Liver (tissue), 8 donors: ENCODE measurements at regions not wholly inside any gene's neighbourhood (a gene's known extent, or its start where the extent isn't known, plus 50 kb on each side); places are given as distances from the start of the nearest gene placed in this dataset.

Experiments
- DNase-seq: peaks from one replicate; pipeline ENCODE4 v3.0.0-alpha.2; 2017; ENCODE audit warnings: low spot score
- H3K27ac ChIP-seq, 2 donors: one replicate each; pipeline ENCODE4 v1.7.0; 2013; ENCODE audit warnings: inconsistent platforms in 2 of 2, low read length in 2 of 2, control low read depth in 1 of 2, low read depth in 1 of 2, mild to moderate bottlenecking in 1 of 2
- H3K27me3 ChIP-seq, 4 donors: one replicate each; pipeline versions ENCODE4 v1.6.1 to v1.7.0; 2013; ENCODE audit warnings: low read length in 3 of 4, inconsistent platforms in 1 of 4, mild to moderate bottlenecking in 1 of 4, moderate library complexity in 1 of 4; ENCODE audit not compliant: control insufficient read depth in 4 of 4, insufficient read depth in 4 of 4
- H3K36me3 ChIP-seq, 4 donors: one replicate each; pipeline versions ENCODE4 v1.6.1 to v1.7.0; 2013; ENCODE audit warnings: low read length in 3 of 4, mild to moderate bottlenecking in 3 of 4, low read depth in 1 of 4, moderate library complexity in 1 of 4; ENCODE audit not compliant: control insufficient read depth in 4 of 4, insufficient read depth in 3 of 4
- H3K4me1 ChIP-seq, 4 donors: one replicate each; pipeline versions ENCODE4 v1.6.1 to v1.7.0; 2013; ENCODE audit warnings: low read length in 3 of 4, mild to moderate bottlenecking in 3 of 4, moderate library complexity in 1 of 4; ENCODE audit not compliant: control insufficient read depth in 4 of 4, insufficient read depth in 4 of 4
- H3K4me3 ChIP-seq, 3 donors: one replicate each; pipeline versions ENCODE4 v1.6.1 to v1.7.0; 2013; ENCODE audit warnings: low read length in 3 of 3, control low read depth in 1 of 3, low read depth in 1 of 3, mild to moderate bottlenecking in 1 of 3
- H3K9ac ChIP-seq, 2 donors: one replicate each; pipeline ENCODE4 v1.7.0; 2013; ENCODE audit warnings: low read length in 2 of 2, mild to moderate bottlenecking in 2 of 2, moderate library complexity in 2 of 2, control low read depth in 1 of 2, low read depth in 1 of 2
- H3K9me3 ChIP-seq, 4 donors: one replicate each; pipeline versions ENCODE4 v1.6.1 to v1.7.0; 2013; ENCODE audit warnings: low read length in 3 of 4; ENCODE audit not compliant: control insufficient read depth in 4 of 4
- CTCF ChIP-seq: fragments of 150-350 bp; IDR thresholded peaks from 2 replicates; pipeline ENCODE4 v1.5.1; 2017; ENCODE audit warnings: improper control_type of control experiment, low read depth, low read length; ENCODE audit not compliant: missing input control
- EGR1 ChIP-seq, 2 donors: IDR thresholded peaks; 2 replicates each; pipeline ENCODE4 v1.6.1; 2016 to 2018; ENCODE audit warnings: antibody characterized with exemption in 2 of 2, low read depth in 2 of 2
- FOXA2 ChIP-seq: IDR thresholded peaks from 2 replicates; pipeline ENCODE4 v1.6.1; 2016; ENCODE audit warnings: antibody characterized with exemption
- GABPA ChIP-seq, 2 donors: IDR thresholded peaks in 1 of 2; conservative IDR thresholded peaks in 1 of 2; 2 replicates each; pipeline ENCODE4 v1.6.1; 2016; ENCODE audit warnings: antibody characterized with exemption in 2 of 2, mild to moderate bottlenecking in 1 of 2, moderate library complexity in 1 of 2
- HNF4A ChIP-seq, 2 donors: conservative IDR thresholded peaks; 2 replicates each; pipeline ENCODE4 v1.6.1; 2016; ENCODE audit warnings: antibody characterized with exemption in 2 of 2, mild to moderate bottlenecking in 2 of 2
- HNF4G ChIP-seq: IDR thresholded peaks from 2 replicates; pipeline ENCODE4 v1.6.1; 2016; ENCODE audit warnings: antibody characterized with exemption
- JUND ChIP-seq, 2 donors: IDR thresholded peaks; 2 replicates each; pipeline ENCODE4 v1.6.1; 2016; ENCODE audit warnings: antibody characterized with exemption in 2 of 2
- NR2F2 ChIP-seq: IDR thresholded peaks from 2 replicates; pipeline ENCODE4 v1.6.1; 2016; ENCODE audit warnings: antibody characterized with exemption
- RAD21 ChIP-seq, 2 donors: IDR thresholded peaks; 2 replicates each; pipeline ENCODE4 v1.6.1; 2016; ENCODE audit warnings: antibody characterized with exemption in 2 of 2, mild to moderate bottlenecking in 2 of 2
- REST ChIP-seq: IDR thresholded peaks from 2 replicates; pipeline ENCODE4 v1.6.1; 2016; ENCODE audit warnings: antibody characterized with exemption, mild to moderate bottlenecking
- RXRA ChIP-seq, 2 donors: IDR thresholded peaks; 2 replicates each; pipeline ENCODE4 v1.6.1; 2017 to 2018; ENCODE audit warnings: antibody characterized with exemption in 2 of 2, mild to moderate bottlenecking in 1 of 2
- SP1 ChIP-seq: IDR thresholded peaks from 2 replicates; pipeline ENCODE4 v1.6.1; 2018; ENCODE audit warnings: antibody characterized with exemption, mild to moderate bottlenecking
- TAF1 ChIP-seq: conservative IDR thresholded peaks from 2 replicates; pipeline ENCODE4 v1.6.1; 2016; ENCODE audit warnings: antibody characterized with exemption, mild to moderate bottlenecking
- YY1 ChIP-seq: IDR thresholded peaks from 2 replicates; pipeline ENCODE4 v1.6.1; 2016; ENCODE audit warnings: antibody characterized with exemption, mild to moderate bottlenecking
- ZBTB33 ChIP-seq: IDR thresholded peaks from 2 replicates; pipeline ENCODE4 v1.6.1; 2016; ENCODE audit warnings: antibody characterized with exemption
- WGBS: extraction: QIAGEN DNeasy Blood & Tissue Kit; methylation state at CpG from one replicate; pipeline ENCODE4 v1.1.7; 2013; 5-methylcytosine and 5-hydroxymethylcytosine counted together
- TF ChIP-seq, protein P1 (sequence below): IDR thresholded peaks from 2 replicates; pipeline ENCODE4 v1.6.1; 2016; ENCODE audit warnings: antibody characterized with exemption
- donor health status: healthy.
- donor health status: healthy.
- donor health status: healthy.
- donor health status: healthy.
- donor health status: healthy.

- TF ChIP-seq HNF4A (conservative IDR thresholded peaks at IDR 0.05) = no peak
- TF ChIP-seq HNF4G = no peak
- TF ChIP-seq REST = no peak
- TF ChIP-seq YY1 = no peak
- no peak for TF ChIP-seq SP1
Observed at GRCh38 chr7:124257638-124258308, 224.9 kb upstream of the TMEM229A start (continued).

GRCh38 chr7:124255041-124255655 lies 222.3 kb upstream of the TMEM229A start:
- WGBS = 45% methylated on average over 4 of the region's 4 CpGs
- Histone ChIP-seq H3K36me3 (no peaks in the 10 kb centered on the region), H3K27ac (no peak overlapping the region), H3K9ac (no peak overlapping the region), H3K4me3 (no peak overlapping the region), H3K9me3 (peaks cover 0 to 3% (median 0%) of the 10 kb centered on the region in 4 donors), H3K27me3 (no peaks in the 10 kb centered on the region), H3K4me1 (no peaks in the 10 kb centered on the region)
- TF ChIP-seq TAF1 (no peak), JUND (IDR thresholded peaks at IDR 0.05) (no peak), GABPA (IDR thresholded peaks at IDR 0.05 in 1 of 2, conservative IDR thresholded peaks at IDR 0.05 in 1 of 2) (no peak), FOXA2 (no peak), REST (no peak), SP1 (no peak), RXRA (IDR thresholded peaks at IDR 0.05) (no peak), HNF4G (no peak), EGR1 (IDR thresholded peaks at IDR 0.05; ENCODE audit: low read depth in 2 of 2) (no peak), CTCF (no peak), HNF4A (conservative IDR thresholded peaks at IDR 0.05) (no peak), RAD21 (IDR thresholded peaks at IDR 0.05) (no peak), NR2F2 (no peak), ZBTB33 (no peak)
- TF ChIP-seq, protein P1, sequence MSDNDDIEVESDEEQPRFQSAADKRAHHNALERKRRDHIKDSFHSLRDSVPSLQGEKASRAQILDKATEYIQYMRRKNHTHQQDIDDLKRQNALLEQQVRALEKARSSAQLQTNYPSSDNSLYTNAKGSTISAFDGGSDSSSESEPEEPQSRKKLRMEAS = no peak
- no peak for DNase-seq
